GM21515 (cell line): ENCODE measurements at regions not wholly inside any gene's neighbourhood (a gene's known extent, or its start where the extent isn't known, plus 50 kb on each side); places are given as distances from the start of the nearest gene placed in this dataset.
"Not testable (repeated sequence)": the region's sequence is repeated elsewhere in the genome, so short reads cannot be mapped to it uniquely, and the experiment has no call there.

Source experiments
- ATAC-seq: cut with Tn5 transposase; IDR thresholded peaks from one replicate; pipeline ENCODE4 v1.9.1; 2021; ENCODE audit not compliant: unreplicated experiment

DNA sequence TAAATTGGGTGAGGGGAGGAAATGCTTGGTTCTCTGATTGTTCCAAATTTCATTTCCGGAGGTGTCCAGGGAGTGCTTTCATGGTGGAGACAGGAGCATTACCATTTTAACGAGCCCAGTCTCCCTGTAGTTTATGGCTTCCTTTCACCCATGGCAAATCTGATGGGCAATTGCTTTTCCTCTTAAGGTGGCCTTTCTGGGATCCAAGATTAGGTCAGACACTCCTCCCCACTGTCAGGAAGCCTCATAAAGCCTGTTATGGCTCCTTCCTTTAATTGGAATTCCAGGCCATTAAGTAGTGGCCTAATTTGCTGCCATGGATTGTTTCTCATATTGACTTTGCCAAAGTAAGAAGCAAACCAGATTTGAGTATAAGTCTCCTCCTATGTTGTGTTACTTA is 157.8 kb downstream of the PDCD6IP start:
- no peak for ATAC-seq

DNA sequence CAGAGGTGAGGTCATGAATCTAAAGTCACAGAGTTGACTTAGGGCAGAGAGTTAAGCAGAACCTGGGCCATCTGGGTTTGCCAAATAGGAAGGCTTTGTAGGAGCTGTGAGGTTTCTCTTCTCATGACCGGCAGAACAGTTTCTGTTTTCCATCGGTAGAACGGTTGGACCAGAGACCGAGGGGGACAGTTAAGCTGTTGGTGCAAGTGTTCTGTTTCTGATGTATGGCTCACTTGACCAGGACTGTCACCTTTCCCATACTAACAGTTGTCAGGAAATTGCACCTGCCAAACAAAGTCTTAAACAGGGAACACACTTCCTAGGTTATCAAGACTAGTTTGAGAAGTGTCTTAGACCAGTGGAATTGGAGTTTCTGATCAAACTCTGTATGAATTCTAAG is 158.3 kb downstream of the PDCD6IP start:
- ATAC-seq: no peak

DNA sequence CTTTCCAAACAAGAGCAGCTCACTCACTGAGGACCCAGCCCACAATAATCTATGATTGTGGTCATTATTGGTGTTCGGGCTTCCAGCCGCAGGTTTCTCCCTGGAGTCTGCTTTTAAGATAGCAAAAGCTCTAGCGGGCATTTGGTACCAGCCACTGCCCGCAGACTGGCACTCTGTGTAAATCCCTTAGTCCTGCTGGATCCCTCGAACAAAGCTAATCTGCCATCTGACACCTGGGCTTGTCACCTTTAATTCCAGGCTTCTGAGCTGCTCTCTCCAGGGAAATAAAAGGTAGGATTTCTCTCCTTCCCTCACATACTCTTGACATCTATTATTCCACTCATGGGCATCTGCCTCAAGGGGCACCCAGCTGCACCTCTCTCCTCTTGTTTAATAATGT is 158.7 kb downstream of the PDCD6IP start:
- no peak for ATAC-seq

GRCh38 chr3:33958661-33959060 is 160.2 kb downstream of the PDCD6IP start:
- no peak for ATAC-seq

DNA sequence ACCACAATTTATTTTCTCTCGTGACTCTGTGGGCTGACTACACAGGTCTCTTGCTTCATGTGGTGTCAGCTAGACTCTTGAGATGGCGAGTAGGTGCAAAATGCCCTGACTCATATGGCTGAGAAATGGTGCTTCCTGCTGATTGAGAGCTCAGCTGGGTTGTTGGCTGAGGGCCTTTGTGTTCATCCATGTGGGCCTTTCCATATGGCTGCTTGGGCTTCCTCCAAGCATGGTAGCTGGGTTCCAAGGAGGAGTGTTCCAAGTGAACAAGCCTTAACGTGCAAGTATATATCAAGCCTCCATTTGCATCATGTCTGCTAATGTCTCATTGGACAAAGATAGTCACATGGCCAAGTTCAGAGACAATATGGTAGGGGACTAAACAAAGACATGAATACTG is 164.0 kb downstream of the PDCD6IP start:
- ATAC-seq: no peak

DNA sequence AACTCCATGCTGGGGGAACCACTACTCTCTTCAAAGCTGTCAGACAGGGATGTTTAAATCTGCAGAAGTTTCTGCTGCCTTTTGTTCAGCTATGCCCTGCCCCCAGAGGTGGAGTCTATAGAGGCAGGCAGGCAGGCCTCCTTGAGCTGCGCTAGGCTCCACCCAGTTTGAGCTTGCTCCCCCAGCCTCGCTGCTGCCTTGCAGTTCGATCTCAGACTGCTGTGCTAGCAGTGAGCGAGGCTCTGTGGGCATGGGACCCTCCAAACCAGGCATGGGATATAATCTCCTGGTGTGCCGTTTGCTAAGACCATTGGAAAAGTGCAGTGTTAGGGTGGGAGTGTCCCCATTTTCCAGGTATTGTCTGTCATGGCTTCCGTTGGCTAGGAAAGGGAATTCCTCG is 171.8 kb downstream of the PDCD6IP start:
- not testable (repeated sequence) for ATAC-seq

GRCh38 chr3:33971055-33971454 is 172.6 kb downstream of the PDCD6IP start:
- ATAC-seq: no peak

DNA sequence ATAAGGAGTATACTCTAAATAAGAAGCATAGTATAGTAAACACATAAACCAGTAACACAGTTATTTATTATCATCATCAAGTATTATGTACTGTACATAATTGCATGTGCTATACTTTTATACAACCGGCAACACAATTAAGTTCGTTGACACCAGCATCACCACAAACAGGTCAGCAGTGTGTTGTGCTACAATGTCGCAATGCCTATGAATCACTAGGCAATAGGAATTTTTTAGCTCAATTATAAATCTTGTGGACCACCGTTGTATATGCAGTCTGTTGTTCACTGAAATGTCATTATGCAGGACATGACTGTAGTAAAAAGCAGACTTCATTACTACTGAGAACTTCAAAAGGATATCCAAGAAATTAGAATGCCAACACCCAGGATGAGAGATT is 177.0 kb downstream of the PDCD6IP start:
- ATAC-seq: no peak

- no peak for ATAC-seq
These were observed 178.8 kb downstream of the PDCD6IP start for GRCh38 chr3:33977227-33977626.

- no peak for ATAC-seq
These were observed 181.8 kb downstream of the PDCD6IP start for GRCh38 chr3:33980252-33980651.

DNA sequence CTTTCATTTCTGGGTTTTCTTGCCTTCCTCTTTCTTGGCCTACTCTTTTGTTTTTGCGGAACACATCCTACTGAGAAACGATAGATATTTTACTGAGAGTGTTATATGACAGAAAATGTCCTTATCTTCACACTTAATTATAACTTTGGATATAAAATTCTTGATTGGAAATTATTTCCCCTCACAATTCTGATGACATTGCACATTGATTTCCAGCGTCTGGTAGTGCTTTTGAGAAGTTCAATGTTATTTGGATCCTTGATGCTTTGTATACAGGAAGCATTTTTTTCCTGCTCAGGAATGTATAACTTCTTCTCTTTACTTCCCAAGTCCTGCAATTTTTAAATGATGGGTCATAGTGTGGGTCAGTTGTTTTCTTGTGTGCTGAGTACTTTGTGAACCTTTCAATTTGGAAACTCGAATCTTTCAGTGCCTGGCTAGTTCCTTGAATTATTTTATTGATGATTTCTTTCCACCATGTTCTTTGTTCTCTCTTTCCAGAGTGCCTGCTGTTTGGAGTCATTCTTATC is 183.9 kb downstream of the PDCD6IP start:
- ATAC-seq: no peak

DNA sequence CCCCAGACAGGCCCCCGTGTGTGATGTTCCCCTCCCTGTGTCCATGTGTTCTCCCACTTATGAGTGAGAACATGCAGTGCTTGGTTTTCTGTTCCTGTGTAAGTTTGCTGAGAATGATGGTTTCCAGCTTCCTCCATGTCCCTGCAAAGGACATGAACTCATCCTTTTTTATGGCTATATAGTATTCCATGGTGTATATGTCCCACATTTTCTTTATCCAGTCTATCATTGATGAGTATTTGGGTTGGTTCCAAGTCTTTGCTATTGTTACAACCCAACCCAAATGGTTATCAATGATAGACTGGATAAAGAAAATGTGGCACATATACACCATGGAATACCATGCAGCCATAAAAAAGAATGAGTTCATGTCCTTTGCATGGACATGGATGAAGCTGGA is 184.5 kb downstream of the PDCD6IP start:
- ATAC-seq: not testable (repeated sequence)

GRCh38 chr3:33989229-33989628 is 190.8 kb downstream of the PDCD6IP start:
- ATAC-seq: no peak

DNA sequence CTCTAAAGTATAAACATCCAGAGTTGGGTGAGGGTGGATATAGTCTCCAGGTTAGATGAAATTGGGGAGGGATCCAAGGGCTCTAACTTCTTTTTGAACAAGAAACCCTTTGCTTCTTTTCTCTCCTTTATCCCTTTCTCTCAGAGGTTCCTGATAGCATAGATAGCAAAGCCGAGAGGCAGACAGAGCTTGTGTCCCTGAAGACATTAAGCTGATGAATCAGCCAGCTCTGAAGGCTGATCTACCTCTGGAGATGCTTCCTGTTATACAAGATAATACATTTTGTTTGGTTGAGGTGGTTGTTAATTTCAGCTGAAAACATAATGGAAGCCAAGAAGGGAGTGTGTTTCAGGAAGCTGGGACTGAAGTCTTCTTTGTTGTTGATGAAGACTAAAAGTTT is 193.2 kb downstream of the PDCD6IP start:
- no peak for ATAC-seq

DNA sequence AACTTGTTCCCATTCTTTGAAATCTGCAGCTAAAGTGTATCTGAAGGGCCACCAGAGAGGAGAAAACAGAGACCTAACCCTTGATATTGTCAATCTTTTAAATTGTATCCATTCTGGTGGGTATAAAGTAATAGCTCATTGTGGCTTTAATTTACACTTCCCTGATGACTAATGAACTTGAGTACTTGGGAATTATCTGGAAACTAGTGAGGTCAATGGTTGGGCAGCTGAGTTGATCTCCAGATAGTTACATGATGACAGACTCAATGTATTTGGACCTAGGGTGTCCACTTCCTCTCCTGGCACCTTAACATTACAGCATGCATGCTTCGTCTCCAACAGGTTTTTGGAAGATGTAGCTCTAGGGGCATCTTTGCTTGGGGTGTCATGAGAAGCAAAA is 195.2 kb downstream of the PDCD6IP start:
- ATAC-seq: no peak

DNA sequence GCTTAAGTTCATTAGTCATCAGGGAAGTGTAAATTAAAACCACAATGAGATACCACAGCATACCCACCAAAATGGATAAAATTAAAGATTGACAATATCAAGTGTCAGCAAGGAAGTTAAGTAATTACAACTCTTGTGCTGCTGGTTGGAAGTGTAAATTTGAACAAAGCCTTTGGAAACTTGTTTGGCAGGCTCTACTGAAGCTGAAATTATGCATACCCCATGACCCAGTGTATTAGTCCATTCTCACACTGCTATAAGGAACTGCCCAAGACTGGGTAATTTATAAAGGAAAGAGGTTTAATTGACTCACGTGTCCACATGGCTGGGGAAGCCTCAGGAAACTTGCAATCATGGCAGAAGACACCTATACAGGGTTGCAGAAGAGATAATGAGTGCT is 196.1 kb downstream of the PDCD6IP start:
- ATAC-seq: no peak

GRCh38 chr3:34000301-34000700 is 201.9 kb downstream of the PDCD6IP start:
- no peak for ATAC-seq

DNA sequence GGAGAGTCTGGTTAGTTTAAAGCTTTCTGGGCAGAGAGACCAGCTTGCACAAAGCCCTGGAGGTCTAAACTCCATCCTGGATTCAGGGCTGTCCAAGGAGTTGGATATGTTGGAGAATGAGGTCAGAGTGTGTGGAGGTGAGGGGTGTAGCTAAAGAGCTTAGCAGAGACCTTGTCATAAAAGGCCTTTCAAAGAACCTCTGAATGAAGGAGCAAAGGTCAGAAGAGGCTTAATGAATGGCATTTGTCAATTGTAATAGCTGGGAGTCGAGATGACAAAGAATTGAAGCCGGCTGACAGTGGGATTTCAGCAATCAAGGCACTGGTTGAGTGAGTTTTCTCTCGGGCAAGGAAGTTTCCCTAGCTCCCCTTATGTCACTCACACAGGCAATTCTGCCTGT is 202.6 kb downstream of the PDCD6IP start:
- no peak for ATAC-seq

DNA sequence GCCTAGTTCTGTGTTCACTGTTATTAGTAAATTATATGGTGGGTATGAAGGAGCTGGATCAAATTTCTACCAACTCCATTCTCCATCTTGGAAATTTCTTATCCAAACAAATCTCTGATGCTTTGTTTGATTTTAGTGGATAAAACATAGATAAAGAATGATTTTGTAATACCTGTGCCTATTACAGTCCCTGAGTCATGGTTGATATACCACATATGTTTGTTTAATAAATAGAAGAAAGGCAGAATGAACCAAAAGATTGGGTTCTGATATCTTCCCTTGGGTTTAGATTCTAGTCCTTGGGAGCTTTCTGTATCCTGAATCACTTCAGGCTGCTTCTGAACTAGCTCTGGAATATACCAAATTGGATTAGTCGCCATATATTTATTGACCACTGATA is 203.6 kb downstream of the PDCD6IP start:
- ATAC-seq: no peak

DNA sequence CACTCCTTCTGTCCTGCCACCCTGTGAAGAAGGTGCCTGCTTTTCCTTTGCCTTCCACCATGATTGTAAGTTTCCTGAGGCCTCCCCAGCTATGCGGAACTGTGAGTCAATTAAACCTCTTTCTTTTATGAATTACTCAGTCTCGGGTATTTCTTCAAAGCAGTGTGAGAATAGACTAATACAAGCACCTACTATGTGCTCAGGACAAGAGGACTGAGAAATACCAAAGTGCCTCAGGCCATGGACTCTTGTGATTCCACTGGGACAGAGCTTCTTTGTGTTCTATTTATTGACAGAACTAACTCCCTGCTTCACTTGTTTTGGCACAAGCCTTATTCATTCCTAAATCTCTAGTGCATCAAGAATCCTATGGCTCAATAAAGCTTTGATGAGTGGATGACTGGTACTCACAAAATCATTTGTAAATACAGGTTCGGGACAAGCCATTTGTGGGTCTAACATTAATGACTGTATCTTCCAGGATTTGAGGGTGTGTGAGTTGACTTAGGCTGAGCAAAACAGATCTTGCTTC is 204.2 kb downstream of the PDCD6IP start:
- no peak for ATAC-seq

GRCh38 chr3:34005886-34006285 is 207.5 kb downstream of the PDCD6IP start:
- no peak for ATAC-seq

- no peak for ATAC-seq
These were observed 209.8 kb downstream of the PDCD6IP start for GRCh38 chr3:34008191-34008590.
